ENCODE measurements at regions not wholly inside any gene's neighbourhood (a gene's known extent, or its start where the extent isn't known, plus 50 kb on each side); places are given as distances from the start of the nearest gene placed in this dataset.

DNA sequence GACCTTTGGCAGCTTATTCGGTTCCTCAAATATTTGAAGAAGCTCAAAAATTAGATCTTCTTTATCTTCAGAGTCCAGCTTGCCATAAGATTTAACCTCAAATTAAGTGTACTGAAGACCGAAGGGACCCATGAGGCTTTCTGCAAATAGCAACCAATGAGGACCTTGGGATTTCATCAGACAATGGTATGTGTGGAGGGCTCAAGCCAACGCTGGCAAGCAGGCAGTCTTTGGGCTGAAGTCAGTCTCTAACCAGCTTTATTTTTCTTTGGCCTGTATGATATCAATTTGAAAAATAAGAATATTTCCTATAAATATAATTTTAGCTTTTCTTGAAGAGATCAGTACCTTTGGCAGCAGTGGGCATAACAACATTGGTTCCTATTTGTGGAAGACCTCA is 692.7 kb downstream of the MCTP2 start:
- in situ Hi-C loops (cut with HindIII; ENCODE audit: low pct_ligation_motif_present, low pct_unique_long_range_greater_than_20kb, low sequenced_read_pairs): no loop called here
- no peak for DNase-seq

DNA sequence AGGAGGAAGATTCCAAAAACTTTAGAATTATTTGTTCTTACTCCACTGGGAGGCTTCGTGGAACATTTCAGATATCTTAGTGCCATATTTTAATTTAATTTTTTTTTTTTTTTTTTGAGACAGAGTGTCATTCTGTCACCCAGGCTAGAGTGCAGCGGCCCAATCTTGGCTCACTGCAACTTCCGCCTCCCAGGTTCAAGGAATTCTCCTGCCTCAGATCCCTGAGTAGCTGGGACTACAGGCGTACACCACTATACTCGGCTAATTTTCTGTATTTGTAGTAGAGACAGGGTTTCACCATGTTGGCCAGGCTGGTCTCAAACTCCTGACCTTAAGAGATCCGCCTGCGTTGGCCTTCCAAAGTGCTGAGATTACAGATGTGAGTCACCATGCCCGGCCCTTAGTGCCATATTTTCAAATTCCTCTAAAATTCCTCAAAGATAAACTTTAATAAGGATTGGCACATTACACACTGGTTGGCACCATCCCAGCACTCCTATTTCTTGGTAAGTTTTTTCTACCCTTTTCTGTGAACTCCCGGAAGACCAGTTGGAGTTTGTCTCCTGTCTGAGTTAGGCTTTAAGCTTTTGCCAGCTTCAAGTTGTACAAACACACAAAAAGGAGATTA is 693.7 kb downstream of the MCTP2 start:
- no peak for DNase-seq
- in situ Hi-C loops (cut with HindIII; ENCODE audit: low pct_ligation_motif_present, low pct_unique_long_range_greater_than_20kb, low sequenced_read_pairs): no loop called here

DNA sequence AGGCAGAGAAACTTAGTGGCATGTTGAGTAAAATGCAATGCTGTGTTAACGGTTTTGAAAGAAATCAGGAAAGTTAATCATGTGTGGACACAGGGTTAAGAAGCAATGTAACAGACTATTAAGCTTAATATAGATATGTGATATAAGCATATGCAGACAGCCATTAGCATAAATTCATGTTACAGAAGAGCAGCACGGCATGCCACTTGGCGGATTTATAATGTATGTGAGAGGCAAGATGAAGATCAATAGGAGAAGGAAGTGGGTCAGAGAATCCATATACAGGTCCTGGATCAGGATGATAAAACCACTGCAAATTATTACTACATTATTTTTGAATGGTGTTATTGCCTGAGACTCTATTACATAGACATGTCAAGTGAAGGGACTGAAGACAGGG is 694.3 kb downstream of the MCTP2 start:
- in situ Hi-C loops (cut with HindIII; ENCODE audit: low pct_ligation_motif_present, low pct_unique_long_range_greater_than_20kb, low sequenced_read_pairs): no loop called here
- DNase-seq: no peak

DNA sequence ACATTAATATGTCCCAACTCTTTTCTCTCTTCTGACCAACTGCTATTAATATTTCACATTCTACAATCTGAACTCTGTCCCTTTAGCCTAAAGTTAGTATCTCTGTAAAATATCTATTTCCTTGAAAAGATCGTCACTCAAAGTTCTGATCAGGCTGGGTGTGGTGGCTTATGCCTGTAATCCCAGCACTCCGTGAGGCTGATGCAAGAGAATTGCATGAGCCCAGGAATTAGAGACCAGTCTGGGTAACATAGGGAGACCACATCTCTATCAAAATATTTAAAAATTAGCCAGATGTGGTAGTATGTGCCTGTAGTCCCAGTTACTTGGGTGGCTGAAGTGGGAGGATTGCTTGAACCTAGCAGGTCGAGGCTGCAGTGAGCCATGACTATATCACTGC is 695.6 kb downstream of the MCTP2 start:
- DNase-seq: no peak
- in situ Hi-C loops (cut with HindIII; ENCODE audit: low pct_ligation_motif_present, low pct_unique_long_range_greater_than_20kb, low sequenced_read_pairs): no loop called here

DNA sequence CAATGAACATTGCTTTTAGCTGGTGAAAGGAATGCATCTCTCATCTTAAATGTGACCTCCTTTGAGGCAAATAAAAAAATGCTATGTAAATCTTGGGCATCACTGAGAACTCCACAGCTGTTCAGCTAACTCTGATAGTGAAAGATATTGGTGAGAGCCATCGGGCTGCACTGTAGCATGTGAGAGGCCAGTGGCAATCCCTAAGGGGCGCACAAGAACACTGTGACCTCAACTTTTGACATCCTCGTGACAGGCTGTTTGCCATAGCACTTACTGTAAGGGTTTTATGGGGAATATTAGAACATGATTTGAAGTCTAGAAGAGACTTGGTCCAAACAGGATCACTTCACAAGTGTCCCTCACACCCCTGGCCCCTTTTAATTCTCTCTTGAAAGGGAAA is 697.9 kb downstream of the MCTP2 start:
- no peak for DNase-seq
- in situ Hi-C loops (cut with HindIII; ENCODE audit: low pct_ligation_motif_present, low pct_unique_long_range_greater_than_20kb, low sequenced_read_pairs): no loop called here

DNA sequence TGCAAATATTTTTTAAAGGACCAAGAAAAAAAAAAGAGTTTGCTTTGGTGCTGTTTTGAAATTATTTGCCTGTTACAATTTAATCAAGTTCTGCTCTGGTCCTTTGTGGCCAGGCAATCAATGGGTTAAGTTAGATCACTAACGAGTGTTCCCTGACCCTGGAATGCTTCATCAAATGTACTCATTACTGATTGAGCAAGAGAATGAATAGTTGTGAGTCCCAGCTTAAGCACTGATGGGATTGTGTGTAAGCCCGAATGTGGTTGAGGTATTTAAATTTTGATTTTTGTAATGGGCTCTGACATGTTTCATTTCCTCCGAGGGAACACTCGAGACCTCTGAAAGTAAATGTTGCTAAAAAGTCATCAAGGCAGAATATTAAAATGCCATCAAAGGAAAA is 699.1 kb downstream of the MCTP2 start:
- DNase-seq: no peak
- in situ Hi-C loops (cut with HindIII; ENCODE audit: low pct_ligation_motif_present, low pct_unique_long_range_greater_than_20kb, low sequenced_read_pairs): no loop called here

DNA sequence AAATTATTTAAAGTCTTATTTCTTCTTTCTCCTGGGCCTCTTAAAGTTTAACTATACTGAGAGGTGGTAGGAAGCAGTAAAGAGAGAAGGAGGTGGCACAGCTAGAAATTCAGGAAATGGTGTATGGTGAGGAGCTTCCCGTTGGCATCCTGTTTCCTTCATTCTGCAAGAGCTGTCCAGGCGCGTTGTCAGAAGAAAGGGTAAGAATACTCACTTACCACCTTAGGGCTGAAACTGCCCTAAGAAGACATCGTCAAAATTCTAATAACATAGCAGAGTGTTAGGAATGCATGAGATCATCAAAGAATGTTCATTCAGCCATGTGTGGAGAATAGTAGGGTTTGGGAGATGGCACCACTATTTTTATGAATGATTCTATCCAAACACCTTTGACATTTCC is 699.6 kb downstream of the MCTP2 start:
- in situ Hi-C loops (cut with HindIII; ENCODE audit: low pct_ligation_motif_present, low pct_unique_long_range_greater_than_20kb, low sequenced_read_pairs): no loop called here

DNA sequence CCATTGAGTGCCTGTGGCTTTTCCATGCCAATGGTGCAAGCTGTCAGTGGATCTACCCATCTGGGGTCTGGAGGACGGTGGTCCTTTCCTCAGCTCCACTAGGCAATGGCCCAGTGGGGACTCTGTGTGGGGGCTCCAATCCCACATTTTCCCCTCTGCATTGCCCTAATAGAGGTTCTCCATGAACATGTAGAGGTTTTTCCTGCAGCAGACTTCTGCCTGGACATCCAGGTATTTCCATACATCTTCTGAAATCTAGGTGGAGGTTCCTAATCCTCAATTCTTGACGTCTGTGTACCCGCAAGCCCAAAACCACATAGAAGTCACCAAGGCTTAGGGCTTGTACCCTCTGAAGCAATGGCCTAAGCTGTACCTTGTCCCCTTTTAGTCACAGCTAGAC is 703.1 kb downstream of the MCTP2 start:
- in situ Hi-C loops (cut with HindIII; ENCODE audit: low pct_ligation_motif_present, low pct_unique_long_range_greater_than_20kb, low sequenced_read_pairs): no loop called here
- DNase-seq: no peak

More for the DNA sequence above, 699.6 kb downstream of the MCTP2 start:
- DNase-seq: no peak

DNA sequence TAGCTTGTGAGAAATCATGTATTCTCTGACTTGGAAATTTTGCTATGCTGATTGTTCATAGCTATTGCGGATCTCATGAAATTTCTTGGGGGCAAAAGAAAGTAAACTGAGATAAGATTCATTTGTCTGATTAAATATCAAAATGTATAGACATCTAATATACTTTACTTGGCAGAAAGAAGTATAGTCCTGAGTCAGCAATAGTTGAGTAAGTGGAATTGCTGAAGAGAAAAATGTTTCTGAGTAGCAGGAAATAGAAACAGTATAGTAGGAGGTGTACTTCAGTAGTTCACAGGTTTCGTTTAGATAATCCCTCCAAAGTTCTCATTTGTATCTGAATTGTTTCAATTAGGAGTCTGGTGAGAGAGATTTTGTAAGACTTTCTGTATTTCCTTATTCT is 705.9 kb downstream of the MCTP2 start:
- in situ Hi-C loops (cut with HindIII; ENCODE audit: low pct_ligation_motif_present, low pct_unique_long_range_greater_than_20kb, low sequenced_read_pairs): no loop called here
- no peak for DNase-seq

DNA sequence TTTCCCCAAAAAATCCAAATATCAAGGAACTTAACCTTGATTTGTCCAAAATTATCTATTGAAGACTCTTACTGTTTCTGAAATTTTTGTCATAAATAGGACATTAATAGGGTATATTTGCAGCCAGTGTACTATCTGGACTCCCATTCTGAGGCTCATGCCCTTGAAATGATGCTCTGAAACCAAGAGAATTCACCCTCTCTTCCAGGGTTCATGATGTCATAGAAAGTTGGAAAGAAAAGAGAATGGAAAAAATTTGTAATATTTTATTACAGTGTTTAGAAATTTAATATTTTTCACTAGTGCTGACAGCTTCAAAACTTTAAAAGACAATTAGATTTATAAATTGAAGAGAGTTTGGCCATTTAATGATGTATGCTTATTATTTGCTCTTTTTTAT is 712.5 kb downstream of the MCTP2 start:
- no peak for DNase-seq
- in situ Hi-C loops (cut with HindIII; ENCODE audit: low pct_ligation_motif_present, low pct_unique_long_range_greater_than_20kb, low sequenced_read_pairs): no loop called here

DNA sequence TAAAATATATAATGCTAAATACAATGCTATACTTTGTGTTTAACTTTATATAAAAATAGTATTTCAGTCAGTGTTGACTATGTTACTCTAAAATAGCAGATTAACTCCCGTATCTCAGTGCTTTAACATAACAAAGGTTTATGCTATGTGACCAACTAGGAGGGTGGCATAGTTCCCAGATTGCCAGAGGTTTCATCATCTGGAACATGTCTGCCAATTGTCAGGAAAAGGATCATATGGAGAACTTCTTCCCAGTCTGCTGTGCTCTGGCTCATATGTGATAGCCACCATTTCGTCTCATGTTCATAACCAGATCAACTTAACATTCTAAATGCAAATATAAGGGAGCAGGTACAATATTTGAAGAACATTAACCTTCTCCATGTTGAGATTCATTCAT is 720.2 kb downstream of the MCTP2 start:
- DNase-seq: no peak
- in situ Hi-C loops (cut with HindIII; ENCODE audit: low pct_ligation_motif_present, low pct_unique_long_range_greater_than_20kb, low sequenced_read_pairs): no loop called here

DNA sequence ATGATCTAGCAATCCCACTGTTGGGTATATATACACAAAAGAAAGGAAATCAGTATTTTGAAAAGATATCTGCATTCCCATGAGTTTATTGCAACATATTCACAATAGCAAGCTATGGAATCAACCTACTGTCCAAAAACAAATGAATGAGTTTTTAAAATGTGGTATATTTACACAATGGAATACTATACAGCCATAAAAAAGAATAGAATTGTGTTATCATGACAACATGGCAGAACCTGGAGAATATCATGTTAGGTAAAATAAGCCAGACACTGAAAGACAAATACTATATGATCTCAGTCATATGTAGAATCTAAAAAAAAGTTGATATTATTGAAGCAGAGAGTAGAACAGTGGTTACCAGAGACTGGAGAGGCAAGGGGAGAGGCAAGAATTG is 732.6 kb downstream of the MCTP2 start:
- in situ Hi-C loops (cut with HindIII; ENCODE audit: low pct_ligation_motif_present, low pct_unique_long_range_greater_than_20kb, low sequenced_read_pairs): no loop called here
- no peak for DNase-seq

DNA sequence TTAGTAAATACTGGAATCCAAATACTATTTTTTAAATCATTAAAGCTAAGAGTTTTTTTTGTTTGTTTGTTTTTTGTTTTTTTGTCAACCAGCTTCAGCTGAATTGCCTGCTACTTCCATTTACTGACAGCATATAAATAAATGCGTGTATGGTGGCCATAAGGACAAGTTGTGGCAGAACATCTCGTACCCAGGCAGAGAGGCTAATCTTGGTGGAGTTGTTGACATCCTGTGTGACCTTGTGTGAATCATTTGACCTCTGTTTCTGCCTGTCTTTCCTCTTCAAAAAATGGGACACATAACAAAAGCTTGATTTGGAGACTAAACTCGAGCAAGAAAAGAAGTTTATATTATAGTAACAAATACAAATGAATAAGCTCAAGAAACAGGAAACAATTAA is 734.2 kb downstream of the MCTP2 start:
- in situ Hi-C loops (cut with HindIII; ENCODE audit: low pct_ligation_motif_present, low pct_unique_long_range_greater_than_20kb, low sequenced_read_pairs): no loop called here
- DNase-seq: no peak

DNA sequence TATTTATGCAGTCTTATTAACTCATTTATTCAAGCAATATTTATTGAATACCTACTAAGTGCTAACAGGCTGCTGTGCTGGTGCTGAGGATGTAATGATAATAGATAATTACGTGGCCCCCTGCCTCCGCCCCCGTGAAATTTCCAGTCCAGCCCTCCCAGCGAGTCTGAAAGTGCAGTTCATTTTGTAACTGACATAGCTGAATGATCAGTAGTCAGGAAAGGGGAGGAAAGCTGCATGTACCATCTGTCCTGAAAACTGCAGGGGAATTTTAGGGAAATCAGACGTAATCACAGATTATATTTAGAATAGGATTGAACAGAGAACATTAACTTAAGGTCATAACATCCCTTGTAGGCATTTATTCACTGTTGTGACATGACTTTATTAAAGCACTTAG is 736.8 kb downstream of the MCTP2 start:
- in situ Hi-C loops (cut with HindIII; ENCODE audit: low pct_ligation_motif_present, low pct_unique_long_range_greater_than_20kb, low sequenced_read_pairs): no loop called here
- no peak for DNase-seq

DNA sequence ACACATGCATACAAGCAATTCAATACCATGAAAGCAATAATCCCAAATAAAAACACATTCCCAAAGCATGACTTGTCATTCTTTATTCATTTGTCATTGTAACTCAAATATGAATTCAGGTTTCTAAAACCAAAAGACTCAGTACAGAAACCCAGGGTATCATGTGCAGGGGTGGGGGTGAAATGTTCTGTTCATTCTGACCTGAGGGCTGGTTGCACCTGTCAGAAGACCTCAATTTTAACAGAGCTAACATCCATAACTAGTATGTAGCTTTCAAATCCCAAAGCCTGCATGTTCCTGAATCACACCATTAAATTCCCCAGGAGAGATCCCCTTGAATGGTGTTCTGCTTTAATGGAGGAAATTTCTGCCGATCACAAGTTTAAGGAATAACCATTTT is 738.7 kb downstream of the MCTP2 start:
- in situ Hi-C loops (cut with HindIII; ENCODE audit: low pct_ligation_motif_present, low pct_unique_long_range_greater_than_20kb, low sequenced_read_pairs): no loop called here
- DNase-seq: no peak

DNA sequence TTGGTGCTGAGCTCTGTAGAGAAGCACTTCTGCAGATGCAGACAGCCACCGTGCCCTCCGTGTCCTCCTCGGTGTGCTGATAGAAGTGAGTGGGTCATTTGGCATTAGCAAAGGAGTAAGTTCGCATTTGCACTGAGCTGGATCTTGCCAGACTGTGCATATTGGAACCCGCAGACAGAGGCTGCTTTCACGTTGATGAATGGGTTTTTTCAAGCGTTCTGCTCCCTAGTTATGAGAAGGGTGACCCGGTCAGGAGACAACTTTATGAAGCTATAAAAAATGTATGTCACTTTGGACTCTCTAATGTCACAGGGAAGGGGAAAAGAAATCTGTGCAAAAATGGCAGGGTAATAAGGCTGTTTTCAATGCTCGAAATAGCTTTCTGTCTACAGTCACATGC is 739.4 kb downstream of the MCTP2 start:
- DNase-seq: no peak

DNA sequence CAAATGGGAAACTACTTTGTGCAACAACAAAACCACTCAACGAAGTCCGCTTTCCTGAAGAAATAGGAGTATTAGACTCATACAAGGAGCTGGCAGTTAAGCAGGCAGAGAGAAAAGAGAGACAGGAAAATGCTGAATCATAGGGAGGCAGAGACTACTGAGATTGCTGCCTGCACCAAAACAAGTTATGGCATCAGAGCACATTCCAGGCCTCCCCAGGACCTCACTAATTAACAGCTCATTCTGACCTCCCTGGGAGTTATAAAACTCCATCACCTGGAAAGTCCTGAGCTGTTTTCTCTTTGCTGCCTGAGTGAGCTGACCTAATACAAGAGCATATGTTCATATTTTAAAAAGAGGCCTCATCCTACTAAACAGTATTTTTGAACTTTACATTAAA is 741.0 kb downstream of the MCTP2 start:
- in situ Hi-C loops (cut with HindIII; ENCODE audit: low pct_ligation_motif_present, low pct_unique_long_range_greater_than_20kb, low sequenced_read_pairs): no loop called here
- no peak for DNase-seq

More for the DNA sequence above, 739.4 kb downstream of the MCTP2 start:
- in situ Hi-C loops (cut with HindIII; ENCODE audit: low pct_ligation_motif_present, low pct_unique_long_range_greater_than_20kb, low sequenced_read_pairs): no loop called here

DNA sequence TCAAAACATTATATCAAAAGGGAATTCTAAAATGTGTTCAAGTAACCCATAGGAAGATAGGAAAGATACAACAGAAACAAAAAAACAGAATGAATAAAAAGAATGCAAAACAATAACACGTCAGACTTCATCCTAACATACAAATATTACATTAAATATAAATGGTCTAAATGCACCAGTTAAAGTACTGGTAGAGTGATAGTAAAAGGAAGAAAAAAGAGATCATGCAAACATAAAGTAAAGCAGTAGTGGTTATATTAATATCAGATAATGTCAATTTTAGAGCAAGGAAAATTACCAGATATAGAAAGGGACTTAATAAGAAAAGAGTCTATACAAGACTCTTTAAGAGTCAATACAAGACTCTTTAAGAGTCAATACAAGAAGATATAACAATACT is 755.7 kb downstream of the MCTP2 start:
- in situ Hi-C loops (cut with HindIII; ENCODE audit: low pct_ligation_motif_present, low pct_unique_long_range_greater_than_20kb, low sequenced_read_pairs): no loop called here
- no peak for DNase-seq

DNA sequence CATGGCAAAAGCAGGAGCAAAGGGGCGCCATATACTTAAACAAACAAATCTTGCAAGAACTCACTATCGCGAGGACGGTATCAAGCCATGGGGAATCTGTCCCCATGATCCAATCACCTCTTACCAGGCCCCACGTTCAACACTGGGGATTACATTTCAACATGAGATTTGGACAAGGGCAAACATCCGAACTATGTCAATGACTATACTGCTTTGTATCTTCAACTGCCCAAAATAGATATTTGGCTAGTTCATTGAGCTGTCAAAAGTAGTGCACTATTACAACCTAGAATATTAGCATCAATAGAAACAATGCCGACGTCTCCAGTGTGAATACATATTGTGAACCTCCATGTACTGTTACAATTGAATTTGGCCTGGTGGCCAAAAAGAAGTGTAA is 760.4 kb downstream of the MCTP2 start:
- in situ Hi-C loops (cut with HindIII; ENCODE audit: low pct_ligation_motif_present, low pct_unique_long_range_greater_than_20kb, low sequenced_read_pairs): no loop called here
- DNase-seq: no peak

DNA sequence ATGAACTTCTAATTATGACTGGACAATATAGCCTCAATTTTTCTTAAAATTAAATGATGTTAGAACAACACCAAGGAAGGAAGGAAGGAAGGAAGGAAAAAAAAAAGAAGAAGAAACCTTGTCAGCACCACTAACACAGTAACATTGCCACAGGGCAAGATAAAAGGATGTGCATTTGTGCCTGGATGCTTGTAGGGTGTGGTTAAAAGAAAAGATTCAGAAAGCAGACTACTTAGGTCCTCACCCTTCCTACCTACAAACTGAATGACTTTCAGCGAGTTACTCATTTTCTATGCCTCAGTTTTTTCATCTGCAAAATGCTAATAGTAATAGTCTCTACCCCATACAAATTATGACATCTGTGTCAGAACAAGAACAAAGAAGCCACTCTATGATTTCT is 778.3 kb downstream of the MCTP2 start:
- in situ Hi-C loops (cut with HindIII; ENCODE audit: low pct_ligation_motif_present, low pct_unique_long_range_greater_than_20kb, low sequenced_read_pairs): no loop called here

DNA sequence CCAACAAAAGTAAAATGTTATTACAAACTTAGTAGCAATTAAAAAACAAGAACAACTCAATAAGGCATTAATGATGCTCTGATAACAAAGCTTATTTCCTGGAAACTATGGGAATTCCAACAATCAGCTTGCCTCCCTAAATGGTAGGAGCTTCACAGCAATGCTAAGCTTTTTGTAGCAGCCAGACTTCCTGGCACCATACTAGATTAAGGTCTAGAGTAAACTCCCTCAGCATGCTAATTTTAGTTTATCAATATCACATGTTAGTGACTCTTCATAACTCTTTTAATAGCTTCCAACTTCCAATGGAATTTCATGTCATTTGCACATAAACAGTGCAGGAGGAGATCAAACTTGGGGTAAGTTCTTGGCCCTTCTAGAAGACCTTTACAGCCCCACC is 782.0 kb downstream of the MCTP2 start:
- in situ Hi-C loops (cut with HindIII; ENCODE audit: low pct_ligation_motif_present, low pct_unique_long_range_greater_than_20kb, low sequenced_read_pairs): no loop called here
- no peak for DNase-seq

More for the DNA sequence above, 778.3 kb downstream of the MCTP2 start:
- no peak for DNase-seq

Measured in ACHN (cell line).